Colonic mucosa (tissue), 4 donors: ENCODE measurements at regions not wholly inside any gene's neighbourhood (a gene's known extent, or its start where the extent isn't known, plus 50 kb on each side); places are given as distances from the start of the nearest gene placed in this dataset.

Experiments used
- DNase-seq: peaks from one replicate; pipeline ENCODE4 v3.0.0-alpha.2; 2020
- H3K27ac ChIP-seq: fragments of 200-600 bp; one replicate; pipeline ENCODE4 v1.8.0; 2021
- H3K27me3 ChIP-seq: fragments of 200-600 bp; one replicate; pipeline ENCODE4 v1.8.0; 2021
- H3K36me3 ChIP-seq: fragments of 200-600 bp; one replicate; pipeline ENCODE4 v1.8.0; 2021
- H3K4me1 ChIP-seq: fragments of 200-600 bp; one replicate; pipeline ENCODE4 v1.8.0; 2021; ENCODE audit warnings: mild to moderate bottlenecking
- H3K4me3 ChIP-seq: fragments of 200-600 bp; one replicate; pipeline ENCODE4 v1.8.0; 2021
- H3K9ac ChIP-seq, 2 donors: one replicate each; pipeline ENCODE4 v1.7.0; 2013; ENCODE audit warnings: control low read depth in 2 of 2, low read depth in 2 of 2, low read length in 2 of 2
- H3K9me3 ChIP-seq: fragments of 200-600 bp; one replicate; pipeline ENCODE4 v1.8.0; 2021
- CTCF ChIP-seq: fragments of 200-600 bp; IDR thresholded peaks from one replicate; pipeline ENCODE4 v1.8.0; 2022; ENCODE audit warnings: antibody characterized with exemption, mild to moderate bottlenecking
- intact Hi-C: fragments of 100-400 bp; cut with DNase I; formaldehyde crosslinking; loops from one replicate; pipeline ENCODE4 v1.14.1; 2022
- donor health status: healthy.
- donor health status: DM: no; HTN: no; CAD: no.
- donor health status: DM: no; HTN: no; CAD: no.

- no peak for TF ChIP-seq CTCF
- H3K9ac ChIP-seq, result no peak overlapping the region
- H3K27me3 ChIP-seq, result no peaks in the 10 kb centered on the region
- no peaks in the 10 kb centered on the region for H3K4me1 ChIP-seq
- no peak overlapping the region for H3K27ac ChIP-seq
- H3K36me3 ChIP-seq, result no peaks in the 10 kb centered on the region
- no peak for DNase-seq
- no peaks in the 10 kb centered on the region for H3K9me3 ChIP-seq
- intact Hi-C loops, result no loop called here
- H3K4me3 ChIP-seq, result no peak overlapping the region
These were observed 84.8 kb upstream of the CACNA1E start for GRCh38 chr1:181398544-181398943.

- no peaks in the 10 kb centered on the region for H3K27me3 ChIP-seq
- H3K27ac ChIP-seq, result no peak overlapping the region
- no peak for DNase-seq
- no peaks in the 10 kb centered on the region for H3K9me3 ChIP-seq
- no peaks in the 10 kb centered on the region for H3K36me3 ChIP-seq
- H3K9ac ChIP-seq, result no peak overlapping the region
- TF ChIP-seq CTCF, result no peak
- no peak overlapping the region for H3K4me3 ChIP-seq
- intact Hi-C loops, result no loop called here
- H3K4me1 ChIP-seq, result no peaks in the 10 kb centered on the region
These were observed 77.7 kb upstream of the CACNA1E start for GRCh38 chr1:181405584-181405983.

- TF ChIP-seq CTCF, result no peak
- no peak for DNase-seq
- no peak overlapping the region for H3K4me3 ChIP-seq
- H3K27ac ChIP-seq, result no peak overlapping the region
- no peaks in the 10 kb centered on the region for H3K36me3 ChIP-seq
- H3K9me3 ChIP-seq, result no peaks in the 10 kb centered on the region
- H3K9ac ChIP-seq, result no peak overlapping the region
- intact Hi-C loops, result no loop called here
- no peaks in the 10 kb centered on the region for H3K27me3 ChIP-seq
- no peaks in the 10 kb centered on the region for H3K4me1 ChIP-seq
These were observed 76.3 kb upstream of the CACNA1E start for GRCh38 chr1:181406989-181407388.

GRCh38 chr1:181409981-181410380 lies 73.3 kb upstream of the CACNA1E start:
- intact Hi-C loops, result no loop called here
- TF ChIP-seq CTCF, result no peak
- Histone ChIP-seq H3K9me3 (no peaks in the 10 kb centered on the region), H3K9ac (no peak overlapping the region), H3K4me3 (no peak overlapping the region), H3K4me1 (no peaks in the 10 kb centered on the region), H3K36me3 (no peaks in the 10 kb centered on the region), H3K27ac (no peak overlapping the region), H3K27me3 (no peaks in the 10 kb centered on the region)
- DNase-seq, result no peak

- Histone ChIP-seq H3K27ac (no peak overlapping the region), H3K9ac (no peak overlapping the region), H3K27me3 (no peaks in the 10 kb centered on the region), H3K4me3 (no peak overlapping the region), H3K9me3 (no peaks in the 10 kb centered on the region), H3K4me1 (no peaks in the 10 kb centered on the region), H3K36me3 (no peaks in the 10 kb centered on the region)
- intact Hi-C loops, result no loop called here
- DNase-seq, result no peak
- no peak for TF ChIP-seq CTCF
These were observed 70.6 kb upstream of the CACNA1E start for GRCh38 chr1:181412746-181413145.
